GM21619 (cell line): ENCODE measurements at regions not wholly inside any gene's neighbourhood (a gene's known extent, or its start where the extent isn't known, plus 50 kb on each side); places are given as distances from the start of the nearest gene placed in this dataset.
"Not testable (repeated sequence)": the region's sequence is repeated elsewhere in the genome, so short reads cannot be mapped to it uniquely, and the experiment has no call there.

Experiments
- ATAC-seq: cut with Tn5 transposase; IDR thresholded peaks from one replicate; pipeline ENCODE4 v1.9.1; 2021; ENCODE audit not compliant: unreplicated experiment

DNA sequence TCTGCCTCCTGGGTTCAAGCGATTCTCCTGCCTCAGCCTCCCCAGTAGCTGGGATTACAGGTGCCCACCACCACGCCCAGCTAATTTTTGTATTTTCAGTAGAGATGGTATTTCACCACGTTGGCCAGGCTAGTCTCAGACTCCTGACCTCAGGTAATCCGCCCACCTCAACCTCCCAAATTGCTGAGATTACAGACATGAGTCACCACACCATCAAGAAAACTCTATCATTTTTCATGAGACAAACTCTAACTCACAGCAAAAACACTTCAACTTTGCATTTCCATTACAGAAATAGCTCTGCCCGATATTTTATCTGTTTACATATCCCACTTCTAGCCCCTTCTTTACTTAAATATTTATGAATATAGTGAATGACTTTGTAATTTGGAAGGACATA, 561.1 kb downstream of the TMX3 start:
- not testable (repeated sequence) for ATAC-seq

DNA sequence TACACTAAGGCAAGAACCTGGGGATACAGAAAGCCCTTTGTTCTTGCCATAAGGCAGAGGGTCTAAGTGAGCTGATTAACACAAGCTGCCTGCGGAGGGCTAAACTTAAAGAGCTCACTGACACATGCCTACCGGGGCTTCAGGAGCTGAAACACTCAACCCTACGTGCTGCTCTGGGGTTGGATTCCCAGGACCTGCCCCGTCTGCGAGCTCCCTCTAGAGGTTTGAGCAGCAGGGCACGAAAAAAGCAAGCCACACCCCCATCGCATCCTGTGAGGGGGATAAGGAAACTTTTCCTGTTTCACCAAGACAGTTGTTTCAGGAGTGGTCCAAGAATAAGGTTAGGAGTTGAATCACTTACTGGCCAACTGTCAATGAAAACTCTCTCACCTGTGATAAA, 562.1 kb downstream of the TMX3 start:
- ATAC-seq, result no peak

DNA sequence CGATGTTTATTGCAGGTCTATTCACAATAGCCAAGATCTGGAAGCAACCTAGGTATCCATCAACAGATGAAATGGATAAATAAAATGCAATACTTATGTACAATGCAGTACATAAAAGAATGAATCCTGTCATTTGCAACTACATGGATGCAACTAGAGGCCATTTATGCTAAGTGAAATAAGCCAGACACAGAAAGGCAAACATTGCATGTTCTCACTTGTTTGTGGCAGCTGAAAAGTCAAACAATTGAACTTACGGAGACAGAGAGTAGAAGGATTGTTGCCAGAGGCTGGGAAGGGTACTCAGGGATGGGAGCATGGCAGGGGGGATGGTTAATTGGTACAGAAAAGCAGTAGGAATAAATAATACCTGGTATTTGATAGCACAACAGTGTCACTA, 563.9 kb downstream of the TMX3 start:
- no peak for ATAC-seq

DNA sequence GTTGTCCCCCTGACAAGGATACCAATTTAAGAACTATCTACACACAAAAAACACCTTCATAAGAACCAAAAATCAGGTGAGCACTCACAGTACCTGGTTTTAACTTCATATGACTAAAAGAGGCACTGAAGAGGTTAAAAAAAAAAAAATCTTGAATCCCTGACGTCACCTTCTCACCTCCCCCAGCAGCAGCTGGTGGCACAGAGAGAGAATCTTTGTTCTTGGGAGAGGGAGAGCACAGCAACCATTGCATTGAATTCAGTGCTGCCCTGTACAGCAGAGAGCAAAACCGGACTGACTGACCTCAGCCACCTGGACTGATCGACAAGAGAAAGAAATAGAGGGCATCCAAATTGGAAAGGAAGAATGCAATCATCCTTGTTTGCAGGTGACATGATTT, 566.0 kb downstream of the TMX3 start:
- ATAC-seq, result no peak

DNA sequence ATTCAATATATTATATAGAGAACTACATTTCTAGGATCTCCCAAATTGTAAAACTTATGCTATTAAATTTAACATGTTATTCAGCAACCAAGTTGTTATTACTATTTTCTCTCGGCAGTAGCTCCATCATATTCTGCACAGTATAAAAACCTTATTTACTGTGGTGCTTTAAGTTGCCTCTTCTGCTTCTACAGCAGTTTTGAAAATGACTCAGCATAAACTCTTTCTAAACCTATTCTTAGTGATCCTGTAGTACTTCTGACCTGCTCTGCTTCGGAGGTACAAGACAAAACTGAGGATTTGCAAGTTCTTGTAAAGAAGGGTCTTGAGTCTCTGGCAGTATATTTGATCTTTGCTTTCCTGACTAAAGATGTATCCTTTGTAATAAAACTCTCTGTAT, 567.2 kb downstream of the TMX3 start:
- no peak for ATAC-seq

DNA sequence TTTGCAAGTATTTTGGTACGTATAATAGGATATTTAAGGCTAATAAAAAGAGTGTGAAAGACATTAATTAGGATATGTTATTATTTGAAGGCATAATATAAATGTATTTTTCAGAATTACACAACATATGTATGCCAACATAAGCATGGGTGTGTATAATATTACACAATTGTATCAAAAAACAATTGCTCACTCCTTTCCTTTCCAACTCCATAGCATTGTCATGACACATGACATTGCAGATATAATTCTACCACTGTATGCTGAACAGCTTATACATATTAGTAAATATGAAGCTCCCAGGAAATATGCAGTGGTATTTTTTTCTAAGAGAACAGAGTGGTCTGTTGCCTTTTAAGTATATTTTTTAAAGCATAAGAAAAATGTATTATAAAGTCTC, 593.1 kb downstream of the TMX3 start:
- ATAC-seq, result no peak

DNA sequence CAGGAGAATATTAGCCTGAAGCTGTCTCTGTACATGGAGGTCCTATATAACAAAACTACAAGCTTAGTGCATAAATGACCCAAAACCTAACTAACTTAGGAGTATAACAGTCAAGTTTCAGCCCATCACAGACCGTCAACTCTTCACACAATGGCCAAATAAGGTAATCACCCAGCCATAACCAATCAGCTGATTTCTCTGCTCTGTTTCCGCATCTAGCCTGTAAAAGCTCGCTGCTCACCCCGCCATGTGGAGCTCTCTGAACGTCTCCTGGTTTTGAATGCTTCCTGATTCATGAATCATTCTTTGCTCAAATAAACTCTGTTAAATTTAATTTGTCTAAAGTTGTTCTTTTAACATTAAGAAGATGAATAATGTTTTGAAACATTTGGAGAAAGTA, 593.6 kb downstream of the TMX3 start:
- ATAC-seq, result no peak

DNA sequence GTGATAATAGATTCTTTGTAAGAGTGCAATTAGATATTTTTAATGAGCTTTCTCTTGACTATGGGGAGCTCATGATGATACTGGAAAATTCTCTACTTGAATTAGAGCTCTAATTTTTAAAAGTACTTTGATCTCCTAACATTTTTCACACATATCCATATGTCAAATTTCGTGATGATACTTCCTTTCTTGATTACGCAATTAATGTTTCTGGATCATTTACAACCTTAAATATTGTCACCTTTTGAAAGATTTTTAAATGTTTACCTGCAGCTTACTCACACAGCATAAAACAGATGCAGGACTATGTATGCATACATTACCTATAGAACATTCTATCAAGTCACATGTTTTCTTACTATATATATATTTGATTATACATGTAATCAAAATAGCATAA, 598.5 kb upstream of the DSEL start:
- ATAC-seq, result no peak

DNA sequence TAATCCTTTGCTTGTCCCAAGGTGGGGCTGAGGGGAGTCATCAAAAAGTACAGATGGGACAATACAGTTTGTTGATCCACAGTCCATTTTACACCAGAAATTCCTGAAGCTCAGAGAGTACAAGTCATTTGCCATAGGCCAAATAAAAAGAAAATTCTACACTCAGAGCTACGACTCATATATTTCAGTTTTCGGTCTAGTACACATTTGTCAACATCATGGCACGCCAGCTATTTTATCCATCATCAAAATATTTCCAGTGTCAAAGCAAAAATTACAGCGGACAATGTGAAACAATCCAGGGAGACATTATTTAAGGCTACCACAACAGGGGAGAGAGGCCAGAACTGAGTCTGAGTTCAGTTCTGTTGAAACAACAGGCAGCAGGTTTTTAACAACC, 587.5 kb upstream of the DSEL start:
- no peak for ATAC-seq

DNA sequence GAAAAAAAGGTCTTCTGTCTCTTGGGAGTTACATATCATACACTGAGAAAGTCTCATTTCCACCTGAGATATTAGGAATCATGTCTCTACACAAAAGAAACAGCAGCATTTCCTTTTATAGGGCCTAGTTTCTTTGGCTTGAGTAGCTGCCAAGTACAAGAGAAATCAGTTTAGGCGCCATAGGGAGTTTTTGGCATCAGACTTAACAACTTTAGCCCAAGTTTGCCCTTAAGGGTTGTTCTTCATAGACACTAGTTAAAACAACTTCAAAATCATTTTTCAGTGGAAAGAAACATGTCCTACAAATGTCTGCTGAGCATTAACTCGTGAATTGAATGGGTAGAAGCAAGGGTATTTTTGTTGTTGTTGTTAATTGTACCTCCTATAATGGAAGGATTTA, 587.0 kb upstream of the DSEL start:
- no peak for ATAC-seq

DNA sequence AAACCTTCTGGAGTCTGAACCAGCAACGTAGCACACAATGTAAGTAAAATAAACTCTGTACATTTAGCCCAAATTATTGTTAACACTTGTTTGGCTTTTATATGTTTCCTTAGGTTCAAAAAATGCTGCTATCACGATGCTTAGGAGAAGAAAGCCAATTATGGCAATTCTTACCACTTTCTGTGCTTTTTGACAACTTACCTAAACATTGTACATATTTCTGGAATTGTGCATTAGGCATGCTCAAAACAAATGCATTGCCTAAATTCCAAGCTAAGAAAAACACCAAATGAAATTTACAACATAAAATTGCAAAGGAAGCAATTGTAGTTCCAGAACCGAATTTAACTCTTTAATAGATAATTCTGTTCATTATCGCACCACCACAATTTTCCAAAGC, 585.6 kb upstream of the DSEL start:
- no peak for ATAC-seq

DNA sequence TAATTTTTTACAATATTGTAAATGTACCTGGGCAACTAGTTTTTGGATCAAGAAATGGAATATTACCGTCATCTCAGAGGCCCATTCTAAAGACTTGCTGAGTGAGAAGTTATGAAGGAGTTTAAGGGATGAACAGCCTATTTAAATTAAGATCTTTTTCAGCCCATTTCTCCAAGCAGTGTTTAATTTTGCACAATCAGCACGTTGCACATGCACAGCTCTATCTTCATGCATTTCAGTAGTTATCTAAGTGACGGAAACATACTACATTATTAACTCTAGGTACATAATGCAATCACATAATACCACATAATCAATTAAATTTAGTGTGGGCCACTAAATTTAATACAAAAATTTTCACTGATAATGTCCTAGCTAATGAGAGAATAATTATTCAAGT, 582.1 kb upstream of the DSEL start:
- ATAC-seq, result no peak

DNA sequence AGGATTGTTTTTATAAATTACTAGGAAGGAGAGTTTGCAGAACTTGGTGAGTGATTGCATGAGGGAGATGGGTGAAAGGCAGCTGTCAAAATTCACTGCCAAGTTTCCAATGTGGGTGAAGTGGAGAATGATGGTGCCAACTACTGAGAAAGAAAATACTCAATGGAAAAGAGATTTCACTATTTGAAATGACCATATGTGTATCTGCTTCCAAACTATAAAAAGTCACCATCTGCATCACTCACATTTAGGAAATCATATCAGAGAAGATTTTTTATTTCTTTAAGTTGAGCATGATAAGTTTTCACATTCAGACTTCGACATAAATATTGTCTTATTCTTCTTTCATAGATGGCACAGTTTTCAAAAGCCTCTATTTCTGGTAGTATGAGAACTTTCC, 570.0 kb upstream of the DSEL start:
- ATAC-seq, result no peak

DNA sequence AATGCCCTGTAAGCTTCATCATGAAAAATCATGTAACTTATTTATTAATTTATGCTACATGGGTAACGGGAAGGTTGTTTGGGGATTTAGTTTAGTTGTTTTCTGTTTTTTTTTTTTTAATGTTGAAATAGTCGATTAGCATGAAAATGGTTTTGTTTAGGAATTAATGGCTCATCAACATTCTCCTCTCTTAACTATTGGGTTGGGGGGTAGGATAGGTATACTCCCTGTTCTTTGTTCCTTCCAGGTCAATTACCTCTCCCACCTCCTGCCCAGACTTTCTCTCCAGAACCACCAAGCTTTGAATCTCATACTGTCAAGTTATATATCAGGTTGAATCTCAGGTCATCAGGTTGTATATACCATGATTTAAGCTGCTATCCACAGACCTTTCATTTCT, 568.7 kb upstream of the DSEL start:
- no peak for ATAC-seq

DNA sequence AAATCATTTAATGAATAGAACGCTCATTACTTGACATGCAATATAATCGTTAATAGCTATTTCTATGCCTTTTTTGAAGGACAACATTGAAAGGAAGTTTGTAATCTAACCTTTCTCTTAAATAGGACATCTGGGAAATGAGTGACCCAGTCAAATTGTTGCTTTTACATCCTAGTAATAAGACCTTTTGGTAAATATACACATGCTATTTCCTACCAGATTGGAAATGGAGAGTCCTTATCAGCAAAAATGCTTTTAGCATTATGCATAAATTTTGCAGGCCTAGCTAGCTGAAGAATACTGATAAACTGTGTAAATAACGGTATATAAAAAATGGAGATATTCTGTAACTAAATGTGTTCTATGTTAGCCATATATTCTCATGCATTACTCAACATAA, 567.3 kb upstream of the DSEL start:
- ATAC-seq, result no peak

DNA sequence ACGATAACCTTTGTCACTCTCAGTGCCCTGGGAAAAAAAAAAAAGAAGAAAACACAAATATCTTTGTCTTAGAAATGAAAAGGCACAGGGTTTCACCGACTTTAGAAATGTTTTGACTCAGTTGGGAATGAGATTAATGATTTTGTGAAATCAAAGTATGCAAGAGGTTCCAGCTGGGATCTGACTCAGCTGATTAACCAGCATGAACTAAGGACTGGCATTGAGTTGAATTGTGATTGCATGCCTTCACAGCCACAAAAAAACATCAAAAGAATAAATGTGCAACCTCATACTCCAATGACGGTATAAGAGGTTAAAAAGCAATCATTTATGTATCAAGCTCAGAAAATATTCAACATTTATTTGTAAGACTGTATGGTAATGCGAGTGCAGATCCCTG, 566.6 kb upstream of the DSEL start:
- ATAC-seq, result no peak

DNA sequence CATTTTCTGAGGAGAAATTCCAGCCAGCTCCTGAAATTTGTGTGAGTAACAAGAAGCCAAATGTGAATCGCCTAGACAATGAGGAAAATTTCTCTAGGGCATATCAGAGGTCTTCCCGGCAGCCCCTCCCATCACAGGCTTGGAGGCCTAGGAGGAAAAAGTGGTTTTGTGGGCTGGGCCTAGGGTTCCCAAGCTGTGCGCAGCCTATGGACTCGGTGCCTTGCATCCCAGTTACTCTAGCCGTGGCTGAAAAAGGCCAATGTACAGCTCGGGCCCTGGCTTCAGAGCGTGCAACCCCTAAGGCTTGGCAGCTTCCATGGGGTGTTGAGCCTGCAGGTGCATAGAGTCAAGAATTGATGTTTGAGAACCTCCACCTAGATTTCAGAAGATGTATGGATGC, 556.2 kb upstream of the DSEL start:
- no peak for ATAC-seq

DNA sequence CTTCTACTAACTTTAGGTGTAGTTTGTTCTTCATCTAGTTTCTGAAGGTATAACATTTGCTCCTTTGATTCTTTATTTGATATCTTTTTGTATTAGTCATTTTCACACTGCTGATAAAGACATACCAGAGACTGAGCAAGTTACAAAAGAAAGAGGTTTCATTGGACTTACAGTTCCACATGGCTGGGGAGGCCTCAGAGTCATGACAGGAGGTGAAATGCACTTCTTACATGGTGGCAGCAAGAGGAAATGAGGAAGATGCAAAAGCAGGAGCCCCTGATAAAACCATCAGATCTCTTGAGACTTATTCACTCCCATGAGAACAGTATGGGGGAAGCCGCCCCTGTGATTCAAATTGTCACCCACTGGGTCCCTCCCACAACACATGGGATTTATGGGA, 544.4 kb upstream of the DSEL start:
- ATAC-seq, result no peak

DNA sequence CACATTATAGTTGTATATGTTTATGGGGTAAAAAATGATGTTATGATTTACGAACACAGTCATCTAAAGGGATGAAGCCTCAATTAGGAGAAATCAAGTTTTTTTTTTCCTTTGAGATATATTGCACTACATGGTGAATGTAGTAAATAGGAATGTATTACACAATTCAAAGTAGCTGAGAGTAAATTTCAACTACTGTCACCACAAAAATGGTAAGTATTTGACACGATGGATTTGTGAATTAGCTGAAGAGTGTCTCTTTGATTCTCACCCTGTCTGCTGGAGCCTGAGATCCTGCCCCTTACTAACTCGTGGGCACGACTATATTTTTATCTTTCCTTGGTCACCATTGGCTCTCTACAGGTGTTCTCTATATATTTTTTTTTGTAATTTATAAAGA, 540.4 kb upstream of the DSEL start:
- no peak for ATAC-seq

DNA sequence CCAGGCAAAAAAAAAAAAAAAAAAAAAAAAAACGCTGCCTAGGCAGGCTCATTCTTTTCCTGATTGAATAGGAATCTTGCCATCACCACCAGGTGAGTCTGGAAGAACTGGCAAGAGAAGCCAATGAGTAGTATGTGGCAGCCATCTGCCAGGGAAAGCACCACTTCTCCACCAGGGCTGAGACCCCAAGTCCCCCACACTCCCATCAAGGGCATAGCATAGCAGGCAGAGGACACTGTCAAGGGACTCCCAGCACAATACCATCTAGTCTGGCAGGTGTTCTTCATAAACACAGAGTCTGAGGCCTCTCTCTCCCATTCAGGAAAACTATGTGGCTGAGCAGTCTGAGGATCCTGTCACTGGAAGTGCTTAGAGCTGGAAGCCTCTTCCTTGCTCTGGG, 538.1 kb upstream of the DSEL start:
- ATAC-seq, result no peak

DNA sequence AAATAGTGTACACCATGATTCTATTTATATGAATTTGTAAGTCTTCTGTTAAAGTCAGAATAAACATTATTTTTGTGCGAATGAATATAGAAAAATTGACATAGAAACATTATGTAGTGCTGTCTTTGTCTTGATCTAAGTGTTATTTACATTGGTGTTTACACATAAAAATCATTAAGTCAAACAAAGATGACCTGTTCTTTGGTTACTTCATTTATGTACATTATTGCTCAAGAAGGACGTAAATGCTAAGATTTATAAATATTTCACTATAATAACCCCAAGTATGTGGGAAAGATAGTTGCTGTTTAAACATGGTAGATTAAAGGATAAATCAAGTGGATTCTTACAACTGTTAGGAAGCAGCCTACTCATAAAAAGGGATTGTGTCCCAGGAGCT, 536.8 kb upstream of the DSEL start:
- no peak for ATAC-seq

DNA sequence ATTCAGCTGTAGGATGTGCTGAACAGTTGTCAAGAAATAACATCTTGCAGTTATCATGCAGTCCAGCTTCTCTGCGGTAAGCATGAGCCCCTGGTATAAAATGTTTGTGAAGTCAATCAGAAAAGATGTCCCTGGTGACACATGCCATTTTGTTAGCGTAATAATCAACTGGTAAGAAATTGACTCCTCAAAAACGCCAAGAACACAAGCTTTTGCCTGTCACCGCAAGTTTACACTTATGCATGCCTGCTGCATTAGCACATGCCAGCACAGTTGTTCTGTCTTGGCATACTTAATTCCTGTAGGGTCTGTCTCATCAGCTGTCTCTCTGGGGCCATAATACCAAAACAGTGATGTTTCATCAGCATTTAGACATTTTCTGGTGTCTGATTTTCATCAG, 524.8 kb upstream of the DSEL start:
- no peak for ATAC-seq

DNA sequence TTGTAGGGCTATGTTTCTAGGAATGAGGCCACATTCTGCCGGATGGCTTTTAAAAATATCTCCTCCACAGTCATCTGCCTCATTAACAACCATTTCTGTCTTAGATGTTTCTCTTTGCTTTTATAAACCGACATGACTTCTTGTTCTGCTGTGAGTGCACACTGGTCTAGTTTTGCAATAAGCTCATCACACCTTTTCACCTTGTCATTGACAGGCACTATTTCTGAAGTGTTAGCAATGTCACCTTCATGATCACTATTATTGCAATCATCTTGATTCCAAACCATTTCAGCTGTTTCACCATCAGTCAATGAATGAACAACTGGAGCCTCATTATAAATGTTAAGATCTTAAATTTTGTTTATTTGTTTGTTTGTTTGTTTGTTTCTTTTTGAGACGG, 523.7 kb upstream of the DSEL start:
- ATAC-seq, result no peak

DNA sequence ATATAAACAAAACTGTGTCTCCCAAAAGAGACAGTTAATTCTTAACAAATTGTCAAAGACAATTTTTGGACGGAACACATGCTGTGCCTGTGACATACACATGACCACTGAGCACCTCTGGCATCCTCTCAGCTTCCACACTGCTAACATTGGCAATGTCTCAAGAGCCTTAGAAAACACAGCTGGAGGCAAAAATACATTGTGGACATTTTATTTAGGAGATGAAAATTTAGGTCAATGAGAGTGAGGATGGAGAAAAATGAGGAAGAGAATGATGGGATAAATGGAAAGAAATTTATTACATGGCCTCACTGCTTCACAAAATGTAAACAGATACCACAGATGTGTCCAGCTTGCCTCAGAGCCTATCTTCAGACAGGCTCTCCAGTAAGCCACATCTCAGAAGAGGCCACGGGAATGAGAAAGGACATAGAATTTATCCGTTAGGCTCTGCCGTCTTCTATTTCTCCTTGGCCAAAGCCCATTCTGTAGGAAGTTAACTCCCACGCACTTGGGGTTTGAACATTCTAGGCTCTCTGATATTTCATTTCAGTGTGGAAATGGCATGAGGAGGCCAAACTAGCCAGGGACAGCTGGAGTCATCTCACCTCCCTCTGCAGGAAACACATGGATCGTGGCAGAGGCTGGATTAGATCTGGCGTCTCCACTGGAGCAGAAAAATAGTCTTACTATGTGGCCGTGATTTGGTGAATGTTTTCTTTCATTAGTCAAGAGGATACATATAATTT, 519.4 kb upstream of the DSEL start:
- ATAC-seq, result no peak
